K562 (cell line): ENCODE measurements at regions not wholly inside any gene's neighbourhood (a gene's known extent, or its start where the extent isn't known, plus 50 kb on each side); places are given as distances from the start of the nearest gene placed in this dataset.

ENCODE experiments used
- ATAC-seq: fragments of 200-7000 bp; cut with Tn5 transposase; 3 replicates; pipeline ENCODE4 v1.9.1; 2020; ENCODE audit warnings: moderate library complexity
- BruUV-seq: library from RNA; stranded (reverse); fragments of 400-500 nt; replicated peaks from 2 replicates; lab custom pipeline; 2021; lab: Mats Ljungman, UMichigan
- CTCF ChIA-PET: fragments of 300-600 bp; formaldehyde crosslinking; extraction: SDS; loops from one replicate; lab custom pipeline; 2021; ENCODE audit warnings: low intra/inter-chr PET ratio; lab: Yijun Ruan, JAX
- POLR2A ChIA-PET: fragments of 300-600, 350-650 bp; sonication (Branson Sonifier 250); formaldehyde crosslinking; extraction: SDS; loops from one replicate; lab custom pipeline; 2021; ENCODE audit warnings: antibody characterized with exemption, inconsistent platforms; lab: Yijun Ruan, JAX
- DNase-seq, 4 experiments: peaks; one replicate each; pipeline versions ENCODE4 v3.0.0 to v3.0.0-alpha.2; 2011 to 2018; ENCODE audit warnings: low spot score in 3 of 4, mixed read lengths in 3 of 4; ENCODE audit errors: extremely low read depth in 1 of 4
- FAIRE-seq: peaks from 2 replicates; lab custom pipeline; 2011; peaks lifted over from hg19 to GRCh38; lab: Jason Lieb, UNC
- H2AFZ ChIP-seq: 2 replicates; pipeline ENCODE4 v1.6.0; 2011; ENCODE audit warnings: low read depth, low read length, control low read depth, inconsistent platforms
- H3K27ac ChIP-seq: fragments of 200-600 bp; 3 replicates; pipeline ENCODE4 v1.8.0; 2011; ENCODE audit warnings: low read depth, mild to moderate bottlenecking, control low read depth, inconsistent platforms, low read length, moderate library complexity, mixed read lengths; ENCODE audit errors: extremely low read depth
- H3K27me3 ChIP-seq, 2 experiments: fragments of 300-600 bp in 1 of 2; 2 replicates in 1 of 2; 3 replicates in 1 of 2; pipeline versions ENCODE4 v1.6.0 to v1.8.0; 2011; ENCODE audit warnings: inconsistent platforms in 2 of 2, low read length in 2 of 2, mild to moderate bottlenecking in 1 of 2, mixed read lengths in 1 of 2, moderate library complexity in 1 of 2; ENCODE audit not compliant: control insufficient read depth in 2 of 2, insufficient read depth in 2 of 2
- H3K36me3 ChIP-seq: fragments of 300-600 bp; 3 replicates; pipeline ENCODE4 v1.8.0; 2011; ENCODE audit warnings: mild to moderate bottlenecking, low read length, inconsistent platforms; ENCODE audit not compliant: control insufficient read depth, insufficient read depth
- H3K4me1 ChIP-seq, 2 experiments: fragments of 200-600 bp in 1 of 2; replicated peaks in 1 of 2; 2 replicates in 1 of 2; 3 replicates in 1 of 2; pipeline versions ENCODE4 v1.5.1 to v1.8.0; 2011; ENCODE audit warnings: inconsistent platforms in 2 of 2, low read length in 2 of 2, mild to moderate bottlenecking in 1 of 2, mixed read lengths in 1 of 2, moderate library complexity in 1 of 2; ENCODE audit not compliant: control insufficient read depth in 2 of 2, insufficient read depth in 2 of 2
- H3K4me2 ChIP-seq: 2 replicates; pipeline ENCODE4 v1.6.1; 2011; ENCODE audit warnings: low read length, control low read depth, inconsistent platforms, mixed read lengths; ENCODE audit not compliant: insufficient read depth
- H3K4me3 ChIP-seq: fragments of 200-600 bp; sonication (generic), shearing (Covaris generic); 2 replicates; pipeline ENCODE4 v1.5.1; 2016; ENCODE audit warnings: control low read depth, inconsistent platforms
- H3K79me2 ChIP-seq: fragments of 200-600 bp; 3 replicates; pipeline ENCODE4 v1.8.0; 2011; ENCODE audit warnings: low read length, inconsistent platforms; ENCODE audit not compliant: control insufficient read depth, insufficient read depth
- H3K9ac ChIP-seq, 2 experiments: 2 replicates each; pipeline versions ENCODE4 v1.6.0 to v1.6.1; 2011; ENCODE audit warnings: low read depth in 2 of 2, low read length in 2 of 2, control low read depth in 1 of 2, inconsistent platforms in 1 of 2, mild to moderate bottlenecking in 1 of 2, mixed read lengths in 1 of 2; ENCODE audit not compliant: insufficient read depth in 1 of 2
- H3K9me1 ChIP-seq: one replicate; pipeline ENCODE4 v1.6.0; 2011; ENCODE audit warnings: inconsistent platforms, mild to moderate bottlenecking, low read length, moderate library complexity; ENCODE audit not compliant: control insufficient read depth, insufficient read depth
- H3K9me3 ChIP-seq: replicated peaks from 2 replicates; pipeline ENCODE4 v1.5.1; 2011; ENCODE audit warnings: low read depth, low read length, inconsistent platforms; ENCODE audit not compliant: control insufficient read depth, insufficient read depth
- H4K20me1 ChIP-seq: replicated peaks from 2 replicates; pipeline ENCODE4 v1.6.1; 2011; ENCODE audit warnings: low read length, inconsistent platforms, mixed read lengths; ENCODE audit not compliant: control insufficient read depth, insufficient read depth
- DACH1 ChIP-seq: fragments of 450-650 bp; IDR thresholded peaks from 2 replicates; pipeline ENCODE4 v1.6.1; 2018; ENCODE audit not compliant: partially characterized antibody
- MGA ChIP-seq: fragments of 450-650 bp; IDR thresholded peaks from 2 replicates; pipeline ENCODE4 v1.6.1; 2016; ENCODE audit warnings: mild to moderate bottlenecking, moderate library complexity
- ZC3H11A ChIP-seq: IDR thresholded peaks from 2 replicates; pipeline ENCODE4 v1.6.1; 2012; ENCODE audit warnings: low read depth, low read length, improper control_type of control experiment
- WGBS: fragments of 100-300 bp; shearing (Covaris generic); methylation state at CpG from one replicate; pipeline ENCODE4 v1.1.6; 2016; ENCODE audit warnings: low coverage, mixed read lengths; ENCODE audit not compliant: insufficient coverage; ENCODE audit errors: missing lambda C conversion rate; 5-methylcytosine and 5-hydroxymethylcytosine counted together
- in situ Hi-C: fragments of 300-500 bp; cut with MboI; formaldehyde crosslinking; loops from 4 replicates; pipeline ENCODE4 v1.15.0; 2018; ENCODE audit warnings: inconsistent platforms, mixed read lengths
- intact Hi-C: fragments of 100-400 bp; cut with micrococcal nuclease; formaldehyde crosslinking; loops from 2 replicates; pipeline ENCODE4 v1.14.2; 2022

- Histone ChIP-seq H4K20me1 (no peaks in the 10 kb centered on the region), H3K27me3 (no peaks in the 10 kb centered on the region)
- TF ChIP-seq MGA: no peak
- no peak for TF ChIP-seq DACH1
- TF ChIP-seq ZC3H11A: no peak
- TF ChIP-seq, all 486 proteins: peak for 0
- ChIA-PET CTCF (no interaction called here), POLR2A (no interaction called here)
- in situ Hi-C loops (no loop called here), intact Hi-C loops (no loop called here)
- H3K27ac ChIP-seq: no peak overlapping the region
- H3K9me1 ChIP-seq: no peaks in the 10 kb centered on the region
- no peaks in the 10 kb centered on the region for H3K36me3 ChIP-seq
- no peak overlapping the region for H3K4me2 ChIP-seq
- no peaks in the 10 kb centered on the region for H3K4me1 ChIP-seq
- ATAC-seq: no peak
- no peak overlapping the region for H2AFZ ChIP-seq
- no peak for DNase-seq
- no TSS peak for BruUV-seq
- H3K9me3 ChIP-seq: no peaks in the 10 kb centered on the region
- H3K9ac ChIP-seq: no peak overlapping the region
- WGBS: 2% methylated on average over 5 of the region's 5 CpGs
- H3K4me3 ChIP-seq: no peak overlapping the region
- H3K79me2 ChIP-seq: no peaks in the 10 kb centered on the region
- FAIRE-seq: no peak
These were observed 368.2 kb upstream of the CADM1 start for GRCh38 chr11:115872416-115872815.
